Neuronal stem cell (in vitro differentiated cells): ENCODE measurements at regions not wholly inside any gene's neighbourhood (a gene's known extent, or its start where the extent isn't known, plus 50 kb on each side); places are given as distances from the start of the nearest gene placed in this dataset.
A peak's percentile ranks its signal among the peaks of the same experiment; 100 is the strongest.

ENCODE experiments used
- DNase-seq: peaks from one replicate; pipeline ENCODE4 v3.0.0-alpha.2; 2013; ENCODE audit warnings: low spot score
- H2AFZ ChIP-seq: one replicate; pipeline ENCODE4 v1.6.1; 2013; ENCODE audit warnings: mild to moderate bottlenecking, low read length, inconsistent platforms
- H2AK5ac ChIP-seq: 2 replicates; pipeline ENCODE4 v1.6.1; 2013; ENCODE audit warnings: low read depth, mild to moderate bottlenecking, inconsistent platforms, low read length, moderate library complexity, mixed read lengths
- H2BK120ac ChIP-seq: 2 replicates; pipeline ENCODE4 v1.6.1; 2013; ENCODE audit warnings: low read depth, mild to moderate bottlenecking, inconsistent platforms, low read length, moderate library complexity, mixed read lengths
- H2BK12ac ChIP-seq: one replicate; pipeline ENCODE4 v1.6.1; 2013; ENCODE audit warnings: low read length, inconsistent platforms
- H2BK15ac ChIP-seq: 2 replicates; pipeline ENCODE4 v1.6.1; 2013; ENCODE audit warnings: mild to moderate bottlenecking, low read length, inconsistent platforms, mixed read lengths
- H2BK5ac ChIP-seq: one replicate; pipeline ENCODE4 v1.6.1; 2013; ENCODE audit warnings: inconsistent platforms, mild to moderate bottlenecking, low read length, moderate library complexity
- H3K14ac ChIP-seq: one replicate; pipeline ENCODE4 v1.6.1; 2013; ENCODE audit warnings: low read length, inconsistent platforms
- H3K18ac ChIP-seq: 2 replicates; pipeline ENCODE4 v1.6.1; 2013; ENCODE audit warnings: low read length, inconsistent platforms
- H3K23ac ChIP-seq: 2 replicates; pipeline ENCODE4 v1.6.1; 2013; ENCODE audit warnings: low read depth, mild to moderate bottlenecking, mixed read lengths, low read length, inconsistent platforms; ENCODE audit not compliant: poor library complexity
- H3K27ac ChIP-seq: replicated peaks from 3 replicates; pipeline ENCODE4 v1.5.1; 2013; ENCODE audit warnings: low read length, inconsistent platforms
- H3K27me3 ChIP-seq, 3 experiments: 2 replicates each; pipeline ENCODE4 v1.6.1; 2013; ENCODE audit warnings: low read length in 3 of 3, mild to moderate bottlenecking in 2 of 3, inconsistent platforms in 1 of 3, low read depth in 1 of 3, mixed read lengths in 1 of 3, moderate library complexity in 1 of 3; ENCODE audit not compliant: control insufficient read depth in 3 of 3, insufficient read depth in 3 of 3
- H3K36me3 ChIP-seq, 2 donors: replicated peaks in 1 of 2; 2 replicates each; pipeline ENCODE4 v1.6.1; 2013; ENCODE audit warnings: low read length in 2 of 2; ENCODE audit not compliant: control insufficient read depth in 2 of 2, insufficient read depth in 2 of 2
- H3K4ac ChIP-seq: 2 replicates; pipeline ENCODE4 v1.6.1; 2013; ENCODE audit warnings: inconsistent platforms, mild to moderate bottlenecking, low read length, moderate library complexity
- H3K4me1 ChIP-seq, 2 donors: 1 replicate in 1 of 2; 2 replicates in 1 of 2; pipeline ENCODE4 v1.6.1; 2013; ENCODE audit warnings: low read length in 2 of 2, low read depth in 1 of 2; ENCODE audit not compliant: control insufficient read depth in 2 of 2, insufficient read depth in 1 of 2
- H3K4me2 ChIP-seq: one replicate; pipeline ENCODE4 v1.6.1; 2013; ENCODE audit warnings: mild to moderate bottlenecking, low read length, inconsistent platforms; ENCODE audit not compliant: insufficient read depth, poor library complexity, severe bottlenecking
- H3K4me3 ChIP-seq, 2 donors: 2 replicates each; pipeline ENCODE4 v1.5.1; 2013; ENCODE audit warnings: low read length in 2 of 2, mild to moderate bottlenecking in 2 of 2, inconsistent platforms in 1 of 2, moderate library complexity in 1 of 2
- H3K79me1 ChIP-seq: one replicate; pipeline ENCODE4 v1.6.1; 2013; ENCODE audit warnings: low read depth, mild to moderate bottlenecking, inconsistent platforms, low read length, moderate library complexity
- H3K9ac ChIP-seq: one replicate; pipeline ENCODE4 v1.6.1; 2013; ENCODE audit warnings: mild to moderate bottlenecking, low read depth, low read length, inconsistent platforms; ENCODE audit not compliant: poor library complexity
- H3K9me3 ChIP-seq, 2 donors: replicated peaks in 1 of 2; 2 replicates each; pipeline versions ENCODE3 to v1.6.1; 2013; ENCODE audit warnings: low read length in 2 of 2, mild to moderate bottlenecking in 2 of 2, inconsistent platforms in 1 of 2, low read depth in 1 of 2, mixed read lengths in 1 of 2, moderate library complexity in 1 of 2; ENCODE audit not compliant: control insufficient read depth in 2 of 2, insufficient read depth in 1 of 2
- H4K8ac ChIP-seq: one replicate; pipeline ENCODE4 v1.6.1; 2013; ENCODE audit warnings: low read depth, mild to moderate bottlenecking, inconsistent platforms, low read length, moderate library complexity
- H4K91ac ChIP-seq: one replicate; pipeline ENCODE4 v1.6.1; 2013; ENCODE audit warnings: low read length, low read depth, mild to moderate bottlenecking, inconsistent platforms; ENCODE audit not compliant: poor library complexity
- WGBS, 2 donors: extraction: QIAGEN DNeasy Blood & Tissue Kit; methylation state at CpG; one replicate each; pipeline ENCODE4 v1.1.7; 2013; ENCODE audit warnings: missing lambda C conversion rate in 2 of 2, mixed read lengths in 1 of 2; ENCODE audit not compliant: insufficient read length in 2 of 2, insufficient replicate concordance in 1 of 2; ENCODE audit errors: extremely low coverage in 2 of 2; 5-methylcytosine and 5-hydroxymethylcytosine counted together

GRCh38 chr6:91087908-91088307 is 501.0 kb upstream of the MAP3K7 start:
- Histone ChIP-seq H3K9me3 (no peaks in the 10 kb centered on the region), H3K23ac (no peak overlapping the region), H4K8ac (no peak overlapping the region), H3K4ac (no peak overlapping the region), H2BK15ac (no peak overlapping the region), H4K91ac (no peak overlapping the region), H2BK5ac (no peak overlapping the region), H3K27me3 (no peaks in the 10 kb centered on the region), H3K4me3 (no peak overlapping the region), H3K27ac (no peak overlapping the region), H3K4me2 (no peak overlapping the region), H2AK5ac (no peak overlapping the region), H3K4me1 (peaks cover 0 to 3% of the 10 kb centered on the region in 2 donors), H3K18ac (no peak overlapping the region), H3K36me3 (no peaks in the 10 kb centered on the region), H3K9ac (no peak overlapping the region), H3K14ac (no peak overlapping the region), H2AFZ (no peak overlapping the region), H2BK12ac (no peak overlapping the region), H3K79me1 (no peaks in the 10 kb centered on the region), H2BK120ac (no peak overlapping the region)
- WGBS, 2 donors, result no CpG with 5 or more reads among the region's 4 CpGs
- peak; percentile 79 for DNase-seq

- no peak overlapping the region for H3K4me3 ChIP-seq
- H3K14ac ChIP-seq, result no peak overlapping the region
- H3K36me3 ChIP-seq, result no peaks in the 10 kb centered on the region
- H3K27ac ChIP-seq, result no peak overlapping the region
- no peak overlapping the region for H3K23ac ChIP-seq
- no peak overlapping the region for H3K18ac ChIP-seq
- H2BK5ac ChIP-seq, result no peak overlapping the region
- H3K4me1 ChIP-seq, result peaks cover 0 to 7% of the 10 kb centered on the region in 2 donors
- H3K9ac ChIP-seq, result no peak overlapping the region
- H2BK15ac ChIP-seq, result no peak overlapping the region
- no peak overlapping the region for H3K4ac ChIP-seq
- H2BK120ac ChIP-seq, result no peak overlapping the region
- no peaks in the 10 kb centered on the region for H3K9me3 ChIP-seq
- no peak overlapping the region for H3K4me2 ChIP-seq
- no peak for DNase-seq
- no peak overlapping the region for H2BK12ac ChIP-seq
- no peak overlapping the region for H2AK5ac ChIP-seq
- H2AFZ ChIP-seq, result no peak overlapping the region
- no peaks in the 10 kb centered on the region for H3K27me3 ChIP-seq
- H3K79me1 ChIP-seq, result no peaks in the 10 kb centered on the region
- no peak overlapping the region for H4K8ac ChIP-seq
- WGBS, 2 donors, result no CpG with 5 or more reads among the region's 5 CpGs
- H4K91ac ChIP-seq, result no peak overlapping the region
Observed at GRCh38 chr6:91083211-91083610, 496.3 kb upstream of the MAP3K7 start.

- H3K4me3 ChIP-seq, result no peak overlapping the region
Observed at GRCh38 chr6:91082311-91082832, 495.5 kb upstream of the MAP3K7 start.

GRCh38 chr6:91081452-91082067 is 494.7 kb upstream of the MAP3K7 start:
- no peaks in the 10 kb centered on the region for H3K36me3 ChIP-seq
- H3K27me3 ChIP-seq, result no peaks in the 10 kb centered on the region
- H3K4ac ChIP-seq, result no peak overlapping the region
- H3K23ac ChIP-seq, result no peak overlapping the region
- no peak overlapping the region for H2AFZ ChIP-seq
- no peak overlapping the region for H3K4me3 ChIP-seq
- H3K14ac ChIP-seq, result no peak overlapping the region
- no peak overlapping the region for H3K4me2 ChIP-seq
- H3K27ac ChIP-seq, result no peak overlapping the region
- no peak overlapping the region for H4K8ac ChIP-seq
- H2BK120ac ChIP-seq, result no peak overlapping the region
- H2BK5ac ChIP-seq, result no peak overlapping the region
- H3K9me3 ChIP-seq, result no peaks in the 10 kb centered on the region
- no peak overlapping the region for H3K9ac ChIP-seq
- H3K4me1 ChIP-seq, result peaks cover 0 to 7% of the 10 kb centered on the region in 2 donors
- no peak overlapping the region for H2BK12ac ChIP-seq
- no peak overlapping the region for H2BK15ac ChIP-seq
- no peak overlapping the region for H3K18ac ChIP-seq
- no peaks in the 10 kb centered on the region for H3K79me1 ChIP-seq
- H4K91ac ChIP-seq, result no peak overlapping the region
- peak; percentile 50 for DNase-seq
- no peak overlapping the region for H2AK5ac ChIP-seq
- no CpG with 5 or more reads among the region's 6 CpGs for WGBS, 2 donors

More at GRCh38 chr6:91082311-91082832, 495.5 kb upstream of the MAP3K7 start:
- Histone ChIP-seq H3K23ac (no peak overlapping the region), H3K14ac (no peak overlapping the region), H2BK120ac (no peak overlapping the region), H3K27ac (no peak overlapping the region), H4K91ac (no peak overlapping the region), H3K9me3 (no peaks in the 10 kb centered on the region), H3K36me3 (no peaks in the 10 kb centered on the region), H4K8ac (no peak overlapping the region), H3K79me1 (no peaks in the 10 kb centered on the region), H2AK5ac (no peak overlapping the region), H2BK5ac (no peak overlapping the region), H3K4me1 (peaks cover 0 to 7% of the 10 kb centered on the region in 2 donors), H2BK12ac (no peak overlapping the region), H3K4ac (no peak overlapping the region), H2AFZ (no peak overlapping the region), H3K27me3 (no peaks in the 10 kb centered on the region), H3K18ac (no peak overlapping the region), H3K4me2 (no peak overlapping the region), H2BK15ac (no peak overlapping the region), H3K9ac (no peak overlapping the region)
- no CpG with 5 or more reads among the region's 3 CpGs for WGBS, 2 donors
- no peak for DNase-seq
